HCT116 (cell line): ENCODE measurements at regions not wholly inside any gene's neighbourhood (a gene's known extent, or its start where the extent isn't known, plus 50 kb on each side); places are given as distances from the start of the nearest gene placed in this dataset.
A peak's percentile ranks its signal among the peaks of the same experiment; 100 is the strongest.

ENCODE experiments used
- ATAC-seq: fragments of 200-7000 bp; cut with Tn5 transposase; 2 replicates; pipeline ENCODE4 v1.9.1; 2020; ENCODE audit warnings: mild to moderate bottlenecking, moderate library complexity
- BruUV-seq: library from RNA; stranded (reverse); fragments of 400-500 nt; replicated peaks from 2 replicates; lab custom pipeline; 2021; lab: Mats Ljungman, UMichigan
- CTCF ChIA-PET: fragments of 300-600 bp; sonication (Branson Sonifier 250); formaldehyde crosslinking; loops from one replicate; lab custom pipeline; 2021; ENCODE audit warnings: antibody characterized with exemption; lab: Charles Lee
- POLR2A ChIA-PET: fragments of 300-600, 350-600 bp; sonication (Branson Sonifier 250); formaldehyde crosslinking; loops from one replicate; lab custom pipeline; 2021; ENCODE audit warnings: antibody characterized with exemption; lab: Charles Lee
- RAD21 ChIA-PET, 2 experiments: fragments of 300-600 bp; sonication (Branson Sonifier 250); formaldehyde crosslinking; loops; one replicate each; lab custom pipeline; 2023; ENCODE audit warnings: low total read pairs in 2 of 2; ENCODE audit not compliant: uncharacterized antibody in 2 of 2, unreplicated experiment in 2 of 2, low non-redundant PET in 1 of 2; lab: Charles Lee
- DNase-seq: peaks from one replicate; pipeline ENCODE4 v3.0.0-alpha.2; 2010; ENCODE audit warnings: low read depth, low spot score
- H2AFZ ChIP-seq: fragments of 200-600 bp; shearing (Covaris generic), sonication (generic); 2 replicates; pipeline ENCODE4 v1.6.1; 2017; ENCODE audit warnings: low read depth, mixed run types, mixed read lengths, antibody characterized with exemption, low read length; ENCODE audit not compliant: poor library complexity, severe bottlenecking
- H3K27ac ChIP-seq: 2 replicates; pipeline ENCODE4 v1.5.1; 2012; ENCODE audit warnings: low read depth, low read length
- H3K27me3 ChIP-seq: fragments of 200-600 bp; sonication (generic); 2 replicates; pipeline ENCODE4 v1.6.1; 2016; ENCODE audit warnings: mixed run types, low read length, mixed read lengths; ENCODE audit not compliant: insufficient read depth
- H3K36me3 ChIP-seq, 2 experiments: fragments of 200-500 bp in 1 of 2; fragments of 200-600 bp in 1 of 2; sonication (Bioruptor generic) in 1 of 2; sonication (generic) in 1 of 2; 2 replicates each; pipeline versions ENCODE4 v1.5.1 to v1.6.1; 2014 to 2016; ENCODE audit warnings: low read length in 2 of 2, inconsistent platforms in 1 of 2, mixed read lengths in 1 of 2, mixed run types in 1 of 2; ENCODE audit not compliant: insufficient read depth in 2 of 2, control insufficient read depth in 1 of 2
- H3K4me1 ChIP-seq, 2 experiments: fragments of 200-600 bp in 1 of 2; sonication (generic) in 1 of 2; 2 replicates each; pipeline versions ENCODE4 v1.5.1 to v1.6.1; 2012 to 2017; ENCODE audit warnings: low read length in 2 of 2, inconsistent platforms in 1 of 2, mild to moderate bottlenecking in 1 of 2, mixed read lengths in 1 of 2, mixed run types in 1 of 2, moderate library complexity in 1 of 2; ENCODE audit not compliant: insufficient read depth in 2 of 2, control insufficient read depth in 1 of 2
- H3K4me2 ChIP-seq: fragments of 200-600 bp; sonication (generic); 2 replicates; pipeline ENCODE4 v1.6.1; 2017; ENCODE audit warnings: mixed run types, low read length, mixed read lengths
- H3K4me3 ChIP-seq, 2 experiments: fragments of 200-600 bp in 1 of 2; sonication (generic) in 1 of 2; replicated peaks in 1 of 2; 2 replicates each; pipeline ENCODE4 v1.5.1; 2011 to 2016; ENCODE audit warnings: low read length in 2 of 2, control low read depth in 1 of 2, low read depth in 1 of 2, mild to moderate bottlenecking in 1 of 2, mixed read lengths in 1 of 2, mixed run types in 1 of 2
- H3K79me2 ChIP-seq: fragments of 200-600 bp; sonication (generic); 2 replicates; pipeline ENCODE4 v1.6.1; 2017; ENCODE audit warnings: mild to moderate bottlenecking, mixed run types, low read length, moderate library complexity, mixed read lengths; ENCODE audit not compliant: insufficient read depth
- H3K9ac ChIP-seq: fragments of 200-600 bp; sonication (generic); 2 replicates; pipeline ENCODE4 v1.6.1; 2016; ENCODE audit warnings: low read length, mixed read lengths
- H3K9me2 ChIP-seq: fragments of 200-600 bp; sonication (generic), shearing (Covaris generic); 2 replicates; pipeline ENCODE4 v1.6.1; 2017; ENCODE audit warnings: mixed run types, mild to moderate bottlenecking, moderate library complexity; ENCODE audit not compliant: insufficient read depth
- H3K9me3 ChIP-seq, 2 experiments: fragments of 200-500 bp in 1 of 2; fragments of 200-600 bp in 1 of 2; sonication (Bioruptor generic) in 1 of 2; sonication (generic) in 1 of 2; 2 replicates each; pipeline ENCODE4 v1.6.1; 2014 to 2017; ENCODE audit warnings: low read length in 2 of 2, mixed read lengths in 2 of 2, inconsistent platforms in 1 of 2, low read depth in 1 of 2, mild to moderate bottlenecking in 1 of 2, mixed run types in 1 of 2, moderate library complexity in 1 of 2; ENCODE audit not compliant: control insufficient read depth in 1 of 2, insufficient read depth in 1 of 2
- H4K20me1 ChIP-seq: fragments of 200-600 bp; sonication (generic), shearing (Covaris generic); 2 replicates; pipeline ENCODE4 v1.6.1; 2017; ENCODE audit warnings: mixed run types, mild to moderate bottlenecking, moderate library complexity; ENCODE audit not compliant: insufficient read depth
- CEBPB ChIP-seq: IDR thresholded peaks from 2 replicates; pipeline ENCODE4 v1.6.1; 2012; ENCODE audit warnings: low read depth
- EGR1 ChIP-seq: IDR thresholded peaks from 2 replicates; pipeline ENCODE4 v1.6.1; 2012; ENCODE audit warnings: low read depth
- ELF1 ChIP-seq: IDR thresholded peaks from 2 replicates; pipeline ENCODE4 v1.6.1; 2012; ENCODE audit warnings: low read depth, borderline replicate concordance
- EZH2 ChIP-seq: fragments of 200-600 bp; sonication (generic); IDR thresholded peaks from 2 replicates; pipeline ENCODE4 v1.6.1; 2017; ENCODE audit warnings: antibody characterized with exemption, mixed run types
- POLR2A ChIP-seq: IDR thresholded peaks from 2 replicates; pipeline ENCODE4 v1.7.0; 2011; ENCODE audit warnings: borderline replicate concordance; ENCODE audit not compliant: insufficient read depth, insufficient read length; ENCODE audit errors: extremely low read depth
- SIN3A ChIP-seq: IDR thresholded peaks from 2 replicates; pipeline ENCODE4 v1.6.1; 2012; ENCODE audit warnings: low read depth
- SP1 ChIP-seq: IDR thresholded peaks from 2 replicates; pipeline ENCODE4 v1.6.1; 2012; ENCODE audit warnings: low read depth
- TCF7L2 ChIP-seq: IDR thresholded peaks from 2 replicates; pipeline ENCODE4 v1.7.0; 2011; ENCODE audit warnings: borderline replicate concordance, inconsistent platforms; ENCODE audit not compliant: insufficient read depth, insufficient read length; ENCODE audit errors: extremely low read depth
- YY1 ChIP-seq: IDR thresholded peaks from 2 replicates; pipeline ENCODE4 v1.6.1; 2011; ENCODE audit warnings: low read length, low read depth, moderate library complexity, mild to moderate bottlenecking; ENCODE audit not compliant: insufficient replicate concordance; ENCODE audit errors: extremely low read depth
- ZFX ChIP-seq: fragments of 450-650 bp; IDR thresholded peaks from 2 replicates; pipeline ENCODE4 v1.6.1; 2017
- ZNF274 ChIP-seq: fragments of 200-500 bp; sonication (Bioruptor generic); IDR thresholded peaks from 2 replicates; pipeline ENCODE4 v1.6.1; 2014; ENCODE audit warnings: mild to moderate bottlenecking, low read depth, low read length, inconsistent platforms
- intact Hi-C: fragments of 100-400 bp; cut with micrococcal nuclease; formaldehyde crosslinking; loops from 2 replicates; pipeline ENCODE4 v1.10.0; 2022
- TF ChIP-seq, protein P1 (sequence below): IDR thresholded peaks from 2 replicates; pipeline ENCODE4 v1.6.1; 2012

DNA sequence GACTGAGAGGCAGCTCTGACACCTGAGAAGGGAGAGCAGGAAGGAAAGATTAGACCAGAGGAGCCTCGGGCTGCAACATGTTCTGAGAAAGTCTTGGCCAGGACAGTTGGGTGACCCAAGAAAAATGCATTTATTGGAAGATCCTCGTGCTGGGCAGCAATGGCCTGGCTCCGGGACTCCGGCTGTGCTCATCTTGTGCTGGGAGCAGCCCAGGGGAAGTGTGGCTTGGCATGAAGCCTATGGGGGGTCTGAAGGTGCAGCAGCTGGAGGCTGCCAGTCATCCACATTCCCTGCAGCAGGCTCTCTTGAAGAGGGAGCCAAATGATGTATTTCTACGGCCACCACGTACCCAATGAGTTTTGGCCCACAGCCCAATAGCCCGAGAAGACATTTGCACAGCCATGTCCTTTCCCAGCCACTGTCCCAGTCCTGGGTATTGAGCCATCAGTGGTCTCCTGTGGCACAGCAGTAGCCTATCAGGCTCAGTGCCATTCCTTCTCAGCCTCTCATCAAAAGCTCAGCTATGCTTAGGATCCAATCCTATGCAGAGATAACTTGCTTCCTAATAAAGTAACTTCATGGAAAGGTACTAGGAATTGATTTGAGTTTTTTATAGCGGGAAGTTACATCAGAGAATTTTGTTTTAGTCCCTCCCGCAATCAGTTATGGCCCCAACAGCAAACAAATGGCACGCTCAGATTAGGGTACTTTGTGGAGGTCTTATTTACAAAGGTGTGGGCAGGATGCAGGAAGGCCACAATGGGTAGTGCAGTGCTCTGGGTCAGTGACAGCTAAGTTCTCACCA is 76.0 kb upstream of the MEDAG start:
- ChIA-PET CTCF (interaction anchor here (1.2 kb wide), 1 partner anchor 36 kb away, joined by 3 read pairs; no protein-coding TSS in a partner anchor), POLR2A (no interaction called here), RAD21 (no interaction called here)
- Histone ChIP-seq H3K4me3 (peak overlapping the region in 1 of 2 experiments; percentile 30; a peak in 1 of 4 replicates), H3K9me3 (no peaks in the 10 kb centered on the region), H3K27me3 (peaks cover under 1% of the 10 kb centered on the region; the same call in 1 of the 2 replicates), H3K4me1 (peaks cover 63 to 69% of the 10 kb centered on the region in 2 experiments), H3K36me3 (no peaks in the 10 kb centered on the region), H2AFZ (no peak overlapping the region), H3K4me2 (peak overlapping the region; percentile 84), H4K20me1 (no peaks in the 10 kb centered on the region), H3K9ac (peak overlapping the region; percentile 6; the same call in 1 of the 2 replicates), H3K79me2 (no peaks in the 10 kb centered on the region), H3K9me2 (no peaks in the 10 kb centered on the region), H3K27ac (peak overlapping the region; percentile 65)
- no peak for DNase-seq
- intact Hi-C loops: no loop called here
- peak; percentile 6; the same call in 1 of the 2 replicates for ATAC-seq
- TF ChIP-seq TCF7L2: no peak
- TF ChIP-seq YY1: no peak
- no peak for TF ChIP-seq ZFX
- TF ChIP-seq SP1: no peak
- TF ChIP-seq ZNF274: no peak
- TF ChIP-seq CEBPB: no peak
- no peak for TF ChIP-seq EZH2
- no peak for TF ChIP-seq POLR2A
- TF ChIP-seq, protein P1, sequence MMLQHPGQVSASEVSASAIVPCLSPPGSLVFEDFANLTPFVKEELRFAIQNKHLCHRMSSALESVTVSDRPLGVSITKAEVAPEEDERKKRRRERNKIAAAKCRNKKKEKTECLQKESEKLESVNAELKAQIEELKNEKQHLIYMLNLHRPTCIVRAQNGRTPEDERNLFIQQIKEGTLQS: no peak
- TF ChIP-seq SIN3A: no peak
- no peak for TF ChIP-seq EGR1
- TF ChIP-seq ELF1: no peak
- BruUV-seq: no TSS peak
